ENCODE measurements at regions not wholly inside any gene's neighbourhood (a gene's known extent, or its start where the extent isn't known, plus 50 kb on each side); places are given as distances from the start of the nearest gene placed in this dataset.

- H3K9me3 Mint-ChIP-seq: peaks cover 9% of the 10 kb centered on the region
- CTCF ChIA-PET: interaction anchor here (1.4 kb wide), 1 partner anchor 557 kb away, joined by 4 read pairs; no protein-coding TSS in a partner anchor
- no peaks in the 10 kb centered on the region for H3K4me1 Mint-ChIP-seq
- H3K27me3 Mint-ChIP-seq (ENCODE audit: low read depth): no peaks in the 10 kb centered on the region
- POLR2A ChIA-PET: interaction anchor here (0.6 kb wide), 1 partner anchor 824 kb away, joined by 7 read pairs; no protein-coding TSS in a partner anchor
- H3K4me3 Mint-ChIP-seq: no peak overlapping the region
- no peak overlapping the region for H3K27ac Mint-ChIP-seq
- TF ChIP-seq GRHL2 (CRISPR knock-in tag; IDR thresholded peaks at IDR 0.05; ENCODE audit: insufficient replicate concordance, severe bottlenecking): no peak
- TF ChIP-seq ETV6 (CRISPR knock-in tag; IDR thresholded peaks at IDR 0.05): no peak
- no peak for TF ChIP-seq RELA (CRISPR knock-in tag; IDR thresholded peaks at IDR 0.05; ENCODE audit: borderline replicate concordance)
- no peak for TF ChIP-seq IRF2 (CRISPR knock-in tag; IDR thresholded peaks at IDR 0.05; ENCODE audit: borderline replicate concordance, low read depth)
- TF ChIP-seq GTF2I (CRISPR knock-in tag; conservative IDR thresholded peaks at IDR 0.05): no peak
- no peak for TF ChIP-seq TP53 (CRISPR knock-in tag; IDR thresholded peaks at IDR 0.05)
- no peak for TF ChIP-seq ATF2 (CRISPR knock-in tag; IDR thresholded peaks at IDR 0.05; ENCODE audit: borderline replicate concordance, low read depth)
- no peak for TF ChIP-seq ATF3 (CRISPR knock-in tag; conservative IDR thresholded peaks at IDR 0.05)
- no peak for TF ChIP-seq JAZF1 (CRISPR knock-in tag; IDR thresholded peaks at IDR 0.05)
- TF ChIP-seq FOXP4 (CRISPR knock-in tag; IDR thresholded peaks at IDR 0.05): no peak
- no peak for TF ChIP-seq USF2 (CRISPR knock-in tag; IDR thresholded peaks at IDR 0.05)
- no peak for TF ChIP-seq SMAD3 (CRISPR knock-in tag; IDR thresholded peaks at IDR 0.05; ENCODE audit: borderline replicate concordance)
- TF ChIP-seq E2F5 (CRISPR knock-in tag; IDR thresholded peaks at IDR 0.05): no peak
- no peak for TF ChIP-seq ATF6 (CRISPR knock-in tag; IDR thresholded peaks at IDR 0.05)
- no peak for TF ChIP-seq ATF1 (CRISPR knock-in tag; IDR thresholded peaks at IDR 0.05)
- TF ChIP-seq ELF4 (CRISPR knock-in tag; IDR thresholded peaks at IDR 0.05; ENCODE audit: low read depth): no peak
- TF ChIP-seq ZNF423 (CRISPR knock-in tag; IDR thresholded peaks at IDR 0.05): no peak
- no peak for TF ChIP-seq STAT6 (CRISPR knock-in tag; conservative IDR thresholded peaks at IDR 0.05; ENCODE audit: low read depth)
- ATAC-seq (peak; percentile 34; the same call in 1 of the 2 replicates), DNase-seq (ENCODE audit: low spot score) (no peak)
- peaks cover 8% of the 10 kb centered on the region; the same call in 1 of the 2 replicates for H3K36me3 Mint-ChIP-seq
These were observed 529.7 kb downstream of the SATB2 start for GRCh38 chr2:198928026-198928425.

Data from WTC11 (cell line).